NCI-H146 (cell line): ENCODE measurements at regions not wholly inside any gene's neighbourhood (a gene's known extent, or its start where the extent isn't known, plus 50 kb on each side); places are given as distances from the start of the nearest gene placed in this dataset.

Experiments
- DNase-seq: peaks from one replicate; lab custom pipeline; 2025; lab: John Stamatoyannopoulos, UW

DNA sequence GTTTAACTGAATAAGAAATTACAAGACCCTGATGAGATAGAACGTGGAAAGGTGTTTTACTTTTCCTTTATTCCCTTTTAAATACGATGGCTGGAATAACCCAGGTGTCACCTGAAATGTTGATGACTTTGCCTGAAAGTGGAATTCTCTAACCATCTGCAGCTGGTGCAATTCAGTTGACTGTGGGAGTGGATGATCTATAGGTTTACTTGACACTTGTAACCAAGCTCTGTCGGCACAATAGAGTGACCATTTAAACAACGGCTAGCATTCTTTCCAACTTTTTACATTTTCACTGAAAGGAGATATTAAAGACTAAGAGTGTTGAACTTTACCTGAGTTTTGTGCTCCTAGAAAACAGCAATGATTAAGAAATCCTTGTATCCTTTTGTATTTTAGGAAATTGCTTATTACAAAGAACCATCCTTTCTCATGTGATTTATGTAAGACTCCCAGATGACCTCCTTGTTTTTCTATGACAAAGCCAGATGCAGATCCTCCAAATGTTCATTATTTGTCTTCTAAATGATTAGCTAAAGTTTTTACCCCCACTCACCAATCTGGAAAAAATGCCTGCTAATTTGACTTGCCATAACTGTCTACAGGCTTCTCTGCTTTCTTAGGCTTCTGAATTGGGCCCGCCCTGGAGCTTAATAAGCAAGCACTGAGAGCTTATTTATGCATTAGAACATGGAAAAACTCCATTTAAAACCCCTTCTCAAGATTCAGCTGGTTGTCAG is 129.5 kb upstream of the LRRC7 start:
- no peak for DNase-seq

DNA sequence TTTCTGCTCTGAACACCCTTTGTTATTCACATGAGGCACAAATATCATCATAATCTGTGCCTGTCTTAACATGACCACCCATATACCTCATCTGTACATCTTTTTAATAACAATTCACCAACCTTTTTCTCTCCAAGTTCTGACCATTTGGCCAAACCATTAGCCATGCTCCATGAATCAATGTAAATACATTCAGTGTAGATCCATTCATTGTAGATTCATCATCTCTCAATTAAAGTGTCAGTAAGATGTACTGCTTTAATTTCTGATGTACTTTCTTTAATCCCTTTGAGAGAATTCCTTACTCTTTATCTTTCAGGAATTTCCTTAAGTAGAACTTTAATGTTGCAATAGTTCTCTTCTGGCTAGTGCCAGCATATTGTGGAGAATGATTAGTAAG is 126.2 kb upstream of the LRRC7 start:
- DNase-seq, result no peak

DNA sequence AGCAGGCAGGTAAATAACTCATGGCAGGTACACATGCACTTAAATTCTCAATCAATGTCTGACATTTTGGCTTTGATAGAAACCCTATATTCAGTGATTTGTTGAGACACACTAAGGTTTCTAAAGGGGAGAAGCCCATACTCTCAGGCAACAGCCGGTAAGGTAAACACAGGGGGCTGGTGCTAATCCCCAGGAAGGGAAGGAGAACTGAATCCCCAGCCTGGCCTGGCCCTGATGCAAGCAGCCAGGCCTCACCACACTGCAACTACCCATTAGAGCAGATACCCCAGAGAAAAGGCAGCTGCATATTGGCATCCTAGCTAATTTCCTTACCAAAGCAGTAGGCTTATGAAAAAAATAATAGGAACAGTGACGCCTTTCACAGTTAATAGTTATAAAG is 116.5 kb upstream of the LRRC7 start:
- DNase-seq, result no peak

DNA sequence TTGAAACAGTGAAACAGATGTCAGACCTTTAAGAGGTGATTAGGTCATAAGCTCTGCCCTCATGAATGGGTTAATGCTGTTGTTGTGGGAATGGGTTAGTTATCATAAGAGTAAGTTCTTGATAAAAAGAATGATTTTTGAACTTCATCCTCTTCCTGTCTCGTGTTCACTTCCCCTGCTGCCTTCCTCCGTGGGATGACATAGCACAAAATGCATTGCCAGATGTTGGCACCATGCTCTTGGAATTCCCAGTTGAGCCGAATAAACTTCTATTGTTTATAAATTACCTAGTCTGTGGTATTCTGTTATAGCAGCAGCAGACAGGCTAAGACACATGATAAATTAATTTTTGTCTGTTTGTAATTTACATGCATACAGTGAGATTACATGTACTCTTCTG is 112.0 kb upstream of the LRRC7 start:
- DNase-seq, result no peak

DNA sequence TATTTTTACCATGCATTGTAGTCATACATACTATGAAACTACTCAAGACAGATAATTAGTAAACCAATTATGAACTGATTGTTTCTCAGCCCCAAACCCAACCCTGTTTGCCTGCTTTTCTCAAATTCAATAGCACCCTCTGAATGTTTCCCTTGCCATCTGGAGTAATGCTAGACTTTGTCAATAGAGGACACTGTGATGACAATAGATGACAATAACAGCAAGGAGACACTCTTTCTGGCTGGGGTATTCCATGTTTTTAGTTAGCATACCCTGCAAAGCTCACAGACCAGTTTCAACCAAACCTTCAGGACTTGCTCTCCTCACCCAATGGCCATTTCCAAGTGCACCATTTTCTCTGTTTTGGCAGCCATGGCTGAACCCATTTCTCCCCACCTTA is 108.5 kb upstream of the LRRC7 start:
- no peak for DNase-seq

DNA sequence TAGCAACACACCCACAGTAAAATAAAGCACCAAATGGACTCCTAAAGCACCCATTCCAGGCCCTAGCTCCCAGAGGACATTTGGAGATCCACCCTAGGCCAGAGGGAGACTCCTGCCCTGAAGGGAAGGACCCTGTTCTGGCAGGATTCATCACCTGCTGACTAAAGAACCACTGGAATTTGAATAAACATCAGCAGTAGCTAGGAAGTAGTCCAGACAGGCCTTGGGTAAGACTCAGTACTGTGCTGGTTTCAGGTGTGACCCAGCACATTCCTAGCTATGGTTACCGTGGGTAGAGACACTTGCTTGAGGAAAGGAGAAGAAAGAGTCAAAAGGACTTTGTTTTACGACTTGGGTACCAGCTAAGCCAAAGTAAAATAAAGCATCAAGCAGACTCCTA is 92.7 kb upstream of the LRRC7 start:
- DNase-seq, result no peak

DNA sequence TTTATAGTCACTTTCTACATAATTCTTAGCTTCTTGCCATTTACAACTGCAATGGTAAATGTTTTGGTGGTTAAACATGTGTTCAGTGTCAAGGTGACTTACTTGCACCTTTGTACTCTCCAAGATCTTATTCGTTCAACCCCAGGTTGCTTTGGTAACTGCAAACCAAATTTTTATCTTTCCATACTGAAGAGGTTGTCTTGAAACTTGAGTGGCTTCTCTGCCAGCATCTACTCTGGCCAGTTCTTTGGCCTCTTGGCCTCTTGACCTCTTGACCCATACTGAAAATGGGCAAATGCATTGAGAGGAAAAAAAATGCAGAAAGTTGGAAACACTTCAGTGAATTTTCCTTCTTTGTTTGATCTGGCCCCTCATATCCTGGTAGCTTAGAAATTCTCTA is 88.0 kb upstream of the LRRC7 start:
- no peak for DNase-seq

DNA sequence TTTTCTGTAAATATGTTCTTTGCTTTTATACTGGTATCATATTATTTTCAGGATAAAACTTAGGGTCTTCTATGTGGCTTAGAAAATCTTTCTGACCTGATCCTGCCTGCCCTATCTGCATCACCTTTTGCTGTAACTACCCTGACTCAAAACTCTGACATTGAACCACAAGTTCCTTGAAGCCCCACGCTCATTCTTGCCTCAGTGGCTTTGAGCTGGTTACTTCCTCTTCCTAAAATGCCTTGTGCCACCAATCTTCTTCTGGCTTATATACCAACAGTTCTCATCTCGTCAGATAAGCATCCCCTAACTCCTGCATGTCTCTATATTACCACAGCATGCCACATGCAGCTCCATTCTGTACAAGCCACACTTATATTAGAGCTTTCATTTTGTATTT is 84.5 kb upstream of the LRRC7 start:
- no peak for DNase-seq

DNA sequence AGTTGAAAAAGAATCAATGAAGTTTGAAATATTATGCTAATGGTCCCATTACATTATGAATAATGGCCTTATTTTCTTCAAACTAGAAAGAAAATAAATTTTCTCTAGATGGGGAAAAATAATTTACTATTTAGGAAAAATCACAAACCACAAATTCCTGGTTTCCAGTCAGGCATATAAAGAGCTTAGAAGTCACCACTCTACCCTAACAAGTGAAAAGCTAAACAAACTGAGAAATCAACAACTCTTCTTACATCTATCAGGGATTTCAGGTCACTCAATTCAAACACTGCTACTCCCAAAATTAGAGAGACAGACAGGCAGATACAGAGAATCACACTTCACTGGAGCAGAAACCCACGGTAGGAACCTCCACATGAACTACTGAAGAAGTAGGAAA is 82.1 kb upstream of the LRRC7 start:
- DNase-seq, result no peak

DNA sequence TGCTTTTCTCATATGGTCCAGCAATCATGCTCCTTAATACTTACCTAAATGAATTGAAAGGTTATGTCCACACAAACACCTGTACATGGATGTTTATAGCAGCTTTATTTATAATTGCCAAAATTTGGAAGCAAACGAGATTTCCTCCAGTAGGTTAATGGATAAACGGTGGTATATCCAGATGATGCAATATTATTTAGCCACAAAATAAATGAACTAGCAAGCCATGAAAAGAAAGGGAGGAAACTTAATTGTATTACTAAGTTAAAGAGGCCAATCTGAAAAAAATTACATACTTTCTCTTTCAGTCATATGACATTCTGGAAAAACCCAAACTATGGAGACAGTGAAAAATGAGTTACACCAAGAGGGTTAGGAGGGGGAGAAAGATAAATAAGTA is 76.3 kb upstream of the LRRC7 start:
- DNase-seq, result no peak

DNA sequence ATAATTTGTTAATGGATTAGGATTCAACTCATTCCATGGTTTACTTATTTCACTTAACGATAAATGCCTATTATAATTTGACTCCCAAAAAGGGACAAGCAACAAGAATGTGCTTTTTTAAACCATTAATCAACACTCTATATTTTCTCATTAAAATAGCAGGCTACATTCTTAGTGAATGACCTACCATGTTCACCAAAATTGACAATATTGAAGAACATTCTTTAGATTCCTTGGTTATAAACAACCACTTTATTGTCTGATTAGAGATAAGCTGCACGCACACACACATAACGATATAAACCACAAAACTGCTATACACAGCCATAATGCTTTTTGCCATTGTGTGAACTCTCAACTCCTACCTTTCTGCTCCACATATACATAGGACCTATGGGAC is 75.4 kb upstream of the LRRC7 start:
- no peak for DNase-seq

DNA sequence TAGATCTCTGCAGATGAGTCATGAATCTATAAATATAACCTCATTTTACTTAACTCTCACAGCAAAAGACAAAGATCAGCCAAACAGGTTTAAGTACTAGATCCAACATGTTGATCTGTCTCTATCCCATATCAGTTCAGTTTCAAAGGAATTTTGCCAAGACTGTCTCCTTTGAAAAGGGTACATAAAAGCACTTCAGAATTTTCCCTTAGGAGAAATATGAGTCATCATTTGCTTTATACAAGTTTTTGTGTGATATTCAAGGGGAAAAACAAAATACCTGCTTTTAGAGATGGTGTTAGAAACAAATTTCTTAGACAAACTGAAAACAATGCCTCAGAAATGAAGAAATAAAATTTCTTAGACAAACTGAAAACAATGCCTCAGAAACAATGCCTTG is 73.5 kb upstream of the LRRC7 start:
- DNase-seq, result no peak

DNA sequence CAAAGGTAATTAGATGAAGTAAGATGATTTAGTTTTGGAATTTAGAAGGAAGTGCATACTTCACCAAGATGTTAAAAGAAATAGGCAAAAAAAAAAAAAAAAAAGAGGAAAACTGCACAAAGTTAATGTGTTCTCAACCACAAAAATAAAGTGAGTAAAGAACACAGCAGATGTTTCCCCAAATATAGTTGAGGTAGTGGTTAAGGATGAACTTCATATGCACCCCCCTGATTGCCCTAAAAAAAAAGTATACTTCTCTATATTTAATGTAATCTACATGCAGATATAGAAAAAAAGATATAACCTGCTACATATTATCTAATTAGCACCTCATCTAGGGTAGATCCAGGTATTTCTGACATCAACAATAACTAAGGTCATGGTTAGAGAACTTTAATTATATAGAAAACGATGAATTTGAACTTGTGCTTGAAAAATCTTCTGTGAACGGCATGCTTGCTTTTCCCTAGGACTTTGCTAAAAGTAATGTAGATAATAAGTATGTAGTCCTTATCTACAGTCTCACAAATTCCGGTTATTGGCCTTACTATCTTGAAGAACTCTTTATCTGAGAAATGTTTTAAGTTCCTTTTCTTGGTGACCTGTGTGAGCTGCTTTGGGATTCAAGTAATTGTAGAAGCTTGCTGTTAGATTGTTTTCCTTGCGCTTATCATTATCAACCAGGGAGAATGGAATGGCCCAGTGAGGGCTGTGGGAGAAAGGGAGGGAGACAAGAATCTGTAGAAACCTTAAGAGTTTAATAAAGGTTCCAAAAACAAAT is 70.1 kb upstream of the LRRC7 start:
- DNase-seq, result no peak

DNA sequence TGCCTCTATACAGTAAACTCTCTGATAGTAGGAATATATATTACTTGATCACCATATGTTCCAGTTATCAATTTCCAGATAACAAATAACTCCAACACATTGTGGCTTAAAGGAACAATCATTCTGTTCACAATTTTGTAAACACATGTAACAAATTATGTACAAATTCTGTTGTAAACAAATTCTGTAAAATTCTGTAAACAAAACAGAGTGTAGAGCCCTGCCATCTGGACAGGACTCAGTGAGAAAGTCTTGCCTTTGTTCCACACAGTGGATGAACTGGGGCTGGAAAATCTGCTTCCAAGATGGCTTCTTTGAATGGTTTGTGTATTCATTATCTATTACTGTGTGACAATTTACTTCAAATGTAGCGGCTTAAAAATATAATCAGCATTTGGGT is 69.0 kb upstream of the LRRC7 start:
- no peak for DNase-seq

DNA sequence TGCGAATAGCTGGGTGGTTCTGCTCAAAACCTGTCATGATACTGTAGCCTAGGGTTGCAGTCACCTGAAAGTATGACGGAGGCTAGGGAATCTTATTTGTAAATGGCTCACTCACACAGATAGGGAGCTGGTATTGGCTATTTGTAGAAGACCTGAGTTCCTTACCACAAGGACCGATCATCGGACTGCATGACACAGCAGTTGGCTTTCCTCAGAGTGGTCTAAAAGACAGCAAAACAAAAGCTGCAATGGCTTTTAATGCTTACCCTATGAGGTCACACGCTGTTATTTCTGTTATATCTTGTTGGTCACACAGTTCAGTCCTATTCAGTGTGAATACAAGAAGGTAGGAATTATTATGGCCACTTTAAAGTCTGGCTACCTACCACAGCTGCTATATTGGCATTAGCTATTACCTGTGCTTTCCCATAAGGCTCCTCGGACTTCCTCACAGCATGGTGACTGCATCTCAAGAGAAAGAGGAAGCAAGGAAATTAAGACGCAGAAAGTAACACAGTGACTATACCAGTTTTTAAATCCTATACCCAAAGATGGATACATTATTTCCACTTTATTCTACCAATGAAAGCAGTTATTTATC is 68.4 kb upstream of the LRRC7 start:
- DNase-seq, result no peak

DNA sequence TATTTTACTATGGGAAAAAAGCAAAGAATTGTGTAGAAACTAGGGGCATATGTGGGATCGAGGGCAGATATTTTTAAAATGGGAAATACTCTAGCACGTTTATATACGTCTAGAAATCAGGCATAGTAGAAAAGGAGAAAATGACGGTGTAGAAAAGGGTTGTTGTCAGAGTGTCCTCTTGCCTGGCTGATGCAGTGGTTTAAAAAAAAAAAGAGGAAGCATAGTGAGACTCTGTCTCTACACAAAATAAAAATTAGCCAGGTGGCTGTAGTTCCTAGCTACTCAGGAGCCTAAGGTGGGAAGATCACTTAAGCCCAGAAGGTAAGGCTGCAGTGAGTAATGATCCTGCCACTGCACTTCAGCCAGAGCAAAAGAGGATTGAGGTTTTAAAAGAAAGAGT is 64.7 kb upstream of the LRRC7 start:
- no peak for DNase-seq

DNA sequence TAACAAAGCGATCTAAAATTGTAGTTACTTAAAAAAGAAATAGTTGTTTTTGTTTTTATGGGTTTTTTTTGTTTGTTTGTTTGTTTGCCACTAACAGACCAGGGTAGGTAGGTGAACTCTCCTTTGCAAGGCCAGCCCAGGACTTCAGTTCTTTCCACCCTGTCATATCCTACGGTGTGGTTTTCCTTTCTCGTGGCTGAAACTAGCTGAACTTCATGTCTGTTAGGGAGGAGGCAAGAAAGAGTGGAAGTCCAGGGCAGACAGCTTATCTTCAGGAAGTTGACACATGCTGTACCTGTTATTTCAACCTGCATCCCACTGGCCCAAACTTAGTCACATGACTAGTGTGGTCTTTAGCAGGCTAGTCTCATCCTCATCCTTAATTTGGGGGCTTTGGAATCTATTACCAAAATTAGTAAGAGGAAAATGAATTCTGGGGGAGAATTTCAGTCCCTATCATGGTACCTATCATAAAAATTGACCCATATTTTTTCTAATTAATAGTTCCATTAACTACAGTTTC is 62.9 kb upstream of the LRRC7 start:
- DNase-seq, result no peak

DNA sequence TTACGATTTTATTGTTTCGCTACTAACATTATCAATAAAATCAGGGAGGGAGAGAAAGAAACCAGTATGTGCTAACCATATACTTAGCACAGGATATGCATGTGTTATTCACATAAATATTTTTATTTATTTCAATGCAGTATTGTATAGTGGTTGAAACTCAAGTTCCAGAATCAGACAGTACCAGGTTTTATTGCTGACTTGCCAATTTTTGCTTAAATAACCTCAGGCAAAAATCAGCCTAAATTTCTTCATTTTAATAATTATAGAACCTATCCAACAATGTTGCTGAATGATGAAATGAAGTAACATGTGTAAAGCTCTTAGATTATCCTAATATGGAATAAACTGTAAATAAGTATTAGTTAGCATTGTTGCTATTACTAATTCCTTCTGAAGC is 61.4 kb upstream of the LRRC7 start:
- DNase-seq, result no peak

DNA sequence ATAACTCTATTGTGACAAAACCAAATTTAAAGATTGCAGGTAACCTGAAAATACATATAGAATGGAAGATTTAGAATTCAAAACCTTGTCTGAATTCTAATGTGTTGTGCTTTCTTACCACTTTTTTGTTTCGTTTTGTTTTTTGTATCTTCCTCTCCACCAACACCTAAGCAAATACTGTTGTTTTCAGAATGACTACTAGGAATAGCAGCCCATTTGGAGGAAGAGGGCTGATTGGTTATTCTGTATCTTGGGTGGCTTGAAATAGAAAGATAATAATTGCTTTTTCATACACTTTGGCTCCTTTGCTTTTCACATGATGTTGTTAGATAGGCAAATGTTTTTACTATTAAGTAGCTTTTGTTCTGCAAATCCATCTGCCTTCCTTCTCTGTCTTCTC is 61.0 kb upstream of the LRRC7 start:
- no peak for DNase-seq

DNA sequence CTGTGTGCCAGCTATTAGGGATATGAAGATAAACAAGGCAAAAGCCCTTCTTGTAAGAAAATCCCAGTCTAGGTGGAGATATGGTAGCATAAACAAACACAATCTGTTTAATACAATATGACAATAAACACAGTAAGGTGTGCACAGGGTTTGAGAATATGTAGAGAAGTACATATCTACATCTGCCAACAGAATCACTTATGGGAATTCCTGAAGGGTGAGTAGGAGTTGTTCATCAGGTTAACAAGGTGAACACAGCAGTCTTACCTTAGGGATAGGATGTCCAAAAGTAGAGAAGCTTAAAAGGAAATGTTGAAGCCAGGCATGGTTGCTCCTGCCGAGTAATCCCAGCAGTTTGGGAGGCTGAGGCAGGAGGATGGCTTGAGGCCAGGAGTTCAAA is 57.7 kb upstream of the LRRC7 start:
- no peak for DNase-seq

DNA sequence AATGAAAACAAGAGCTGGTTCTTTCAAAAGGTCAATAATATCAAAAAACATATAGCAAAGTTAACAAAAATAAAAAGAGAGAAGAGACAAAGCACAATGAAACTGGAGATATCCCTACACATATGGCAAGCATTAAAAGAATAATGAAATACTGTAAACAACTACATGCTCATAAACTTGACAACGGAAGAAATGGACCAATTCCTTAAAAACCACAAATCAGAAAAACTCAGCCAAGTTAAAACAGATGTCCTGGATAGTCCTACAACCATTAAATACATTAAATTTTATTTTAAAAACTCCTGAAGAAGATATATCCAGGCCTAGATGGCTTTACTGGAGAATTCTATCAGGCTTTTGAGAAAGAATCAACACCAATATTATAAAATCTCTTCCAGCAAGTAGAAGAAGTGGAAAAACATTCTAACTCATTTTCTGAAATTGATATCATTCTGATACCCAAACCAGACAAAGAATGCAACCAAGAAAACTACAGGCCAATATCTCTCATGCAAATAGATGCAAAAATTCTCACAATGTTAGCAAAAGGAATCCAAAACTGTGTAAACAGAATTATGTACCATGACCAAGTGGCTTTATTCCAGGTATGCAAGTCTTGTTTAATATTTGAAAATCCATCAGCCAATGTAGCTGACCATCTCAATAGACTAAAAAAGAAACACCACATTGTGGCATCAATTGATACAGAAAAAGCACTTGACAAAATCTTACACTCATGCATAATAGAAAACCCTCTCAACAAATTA is 56.1 kb upstream of the LRRC7 start:
- DNase-seq, result no peak

DNA sequence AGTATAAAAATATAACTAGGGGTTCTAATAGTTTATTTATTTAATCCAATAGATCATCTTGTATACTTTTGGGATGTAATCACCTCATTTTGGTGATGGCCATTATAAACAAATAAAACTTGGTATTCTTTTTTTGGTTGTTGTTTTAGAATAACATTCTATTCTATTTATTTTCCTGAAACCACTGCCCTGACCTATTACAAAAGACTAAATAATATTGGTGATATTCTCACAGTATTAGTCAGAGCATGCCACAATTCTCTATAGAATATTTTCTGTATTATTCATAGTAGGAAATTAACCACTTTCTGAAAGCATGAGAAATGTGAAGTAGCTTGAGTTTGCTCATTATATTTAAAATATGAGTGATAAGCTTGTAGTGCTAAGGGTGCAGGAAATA is 54.1 kb upstream of the LRRC7 start:
- DNase-seq, result no peak
